Pancreas (tissue), 10 donors: ENCODE measurements at regions not wholly inside any gene's neighbourhood (a gene's known extent, or its start where the extent isn't known, plus 50 kb on each side); places are given as distances from the start of the nearest gene placed in this dataset.

Source experiments
- ATAC-seq, 4 donors: fragments of 200-7000 bp; cut with Tn5 transposase; one replicate each; pipeline versions ENCODE4 v1.8.0 to v1.9.1; 2020; ENCODE audit warnings: mild to moderate bottlenecking in 4 of 4, moderate library complexity in 4 of 4
- DNase-seq, 6 donors: peaks; one replicate each; pipeline ENCODE4 v3.0.0-alpha.2; 2020
- FAIRE-seq: peaks from 2 replicates; lab custom pipeline; 2012; peaks lifted over from hg19 to GRCh38; lab: Jason Lieb, UNC
- H3K27ac ChIP-seq, 4 donors: fragments of 200-600 bp; sonication (generic); 1 replicate in 3 of 4; 2 replicates in 1 of 4; pipeline versions ENCODE4 v1.5.0 to v1.8.0; 2020
- H3K27me3 ChIP-seq, 4 donors: fragments of 200-600 bp; one replicate each; pipeline ENCODE4 v1.8.0; 2021
- H3K36me3 ChIP-seq, 3 donors: fragments of 200-600 bp; sonication (generic) in 1 of 3; one replicate each; pipeline versions ENCODE4 v1.5.0 to v1.8.0; 2020 to 2021
- H3K4me1 ChIP-seq, 3 donors: fragments of 200-600 bp; one replicate each; pipeline ENCODE4 v1.8.0; 2021
- H3K4me3 ChIP-seq, 4 donors: fragments of 200-600 bp; sonication (generic) in 2 of 4; one replicate each; pipeline versions ENCODE4 v1.5.0 to v1.8.0; 2020 to 2021
- H3K9me3 ChIP-seq, 4 donors: fragments of 200-600 bp; one replicate each; pipeline ENCODE4 v1.8.0; 2021
- WGBS, 2 donors: extraction: QIAGEN DNeasy Blood & Tissue Kit; methylation state at CpG; one replicate each; pipeline ENCODE4 v1.1.7; 2013; 5-methylcytosine and 5-hydroxymethylcytosine counted together
- intact Hi-C, 3 donors: fragments of 100-400 bp; cut with DNase I; formaldehyde crosslinking; loops; one replicate each; pipeline versions ENCODE4 v1.11.1 to v1.14.2; 2022
- TF ChIP-seq, protein P1 (sequence below), 4 donors: fragments of 200-600 bp; sonication (generic) in 3 of 4; IDR thresholded peaks; one replicate each; pipeline versions ENCODE4 v1.5.0 to v1.8.0; 2021; ENCODE audit warnings: antibody characterized with exemption in 4 of 4
- donor health status: healthy with polysubstance abuse.
- donor health status: DM: no; HTN: no; CAD: no; lungs with moderate emphysema.
- donor health status: DM: no; HTN: no; CAD: no.
- donor health status: control.
- donor health status: control.
- donor health status: Bipolar disorder and iron deficiency.
- donor health status: DM: yes; HTN: yes; CAD: no.
- donor health status: DM: no; HTN: no; CAD: no.
- donor health status: DM: no; HTN: no; CAD: no.
- donor health status: DM: yes; HTN: yes; CAD: no.

DNA sequence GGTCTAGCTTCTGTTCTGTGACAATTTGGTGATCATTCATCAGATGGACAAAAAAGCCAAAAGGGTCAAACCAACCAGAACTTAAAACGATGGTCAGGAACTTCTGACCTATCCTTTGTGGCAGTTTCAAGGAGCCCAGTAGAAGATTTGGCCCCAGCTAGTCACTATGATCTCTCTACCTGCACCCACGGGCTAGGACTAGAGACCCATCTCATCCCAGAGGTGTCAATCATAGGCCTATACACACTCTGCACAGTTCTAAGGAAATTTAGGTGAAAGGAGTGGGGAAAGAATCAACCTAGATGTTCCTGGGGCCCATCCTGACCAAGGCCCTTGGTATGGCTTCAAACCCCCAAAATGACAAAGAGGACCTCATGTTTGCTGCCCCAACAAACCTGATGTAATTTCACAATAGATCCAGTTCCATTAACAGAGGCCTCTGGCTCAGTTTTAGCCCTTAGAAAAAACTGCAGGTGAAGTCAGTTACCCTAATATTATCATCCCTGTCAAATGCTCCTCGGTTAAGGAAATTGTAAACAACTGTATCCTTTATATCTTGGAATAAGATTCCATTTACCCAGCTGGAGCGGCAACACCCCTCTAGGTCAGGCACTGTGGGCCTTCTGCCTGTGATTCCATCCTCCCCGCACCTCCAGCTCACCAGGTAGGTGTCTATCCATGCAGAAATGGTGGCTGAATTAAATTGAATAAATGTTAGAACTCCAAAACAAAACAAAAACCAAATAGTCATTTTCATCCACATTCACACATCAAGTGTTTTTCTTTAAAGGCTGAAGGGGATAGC lies 138.7 kb downstream of the ENC1 start:
- intact Hi-C loops = no loop called here
- TF ChIP-seq, protein P1, sequence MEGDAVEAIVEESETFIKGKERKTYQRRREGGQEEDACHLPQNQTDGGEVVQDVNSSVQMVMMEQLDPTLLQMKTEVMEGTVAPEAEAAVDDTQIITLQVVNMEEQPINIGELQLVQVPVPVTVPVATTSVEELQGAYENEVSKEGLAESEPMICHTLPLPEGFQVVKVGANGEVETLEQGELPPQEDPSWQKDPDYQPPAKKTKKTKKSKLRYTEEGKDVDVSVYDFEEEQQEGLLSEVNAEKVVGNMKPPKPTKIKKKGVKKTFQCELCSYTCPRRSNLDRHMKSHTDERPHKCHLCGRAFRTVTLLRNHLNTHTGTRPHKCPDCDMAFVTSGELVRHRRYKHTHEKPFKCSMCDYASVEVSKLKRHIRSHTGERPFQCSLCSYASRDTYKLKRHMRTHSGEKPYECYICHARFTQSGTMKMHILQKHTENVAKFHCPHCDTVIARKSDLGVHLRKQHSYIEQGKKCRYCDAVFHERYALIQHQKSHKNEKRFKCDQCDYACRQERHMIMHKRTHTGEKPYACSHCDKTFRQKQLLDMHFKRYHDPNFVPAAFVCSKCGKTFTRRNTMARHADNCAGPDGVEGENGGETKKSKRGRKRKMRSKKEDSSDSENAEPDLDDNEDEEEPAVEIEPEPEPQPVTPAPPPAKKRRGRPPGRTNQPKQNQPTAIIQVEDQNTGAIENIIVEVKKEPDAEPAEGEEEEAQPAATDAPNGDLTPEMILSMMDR (IDR thresholded peaks at IDR 0.05) = no peak
- ATAC-seq (peak in 3 of 4 donors; percentile 58 to 80 (median 69)), FAIRE-seq (no peak), DNase-seq (no peak)
- Histone ChIP-seq H3K4me1 (peaks cover 0 to 28% (median 28%) of the 10 kb centered on the region in 3 donors), H3K27me3 (no peaks in the 10 kb centered on the region), H3K36me3 (no peaks in the 10 kb centered on the region), H3K27ac (peak overlapping the region in 2 of 4 donors; percentile 12 to 42), H3K4me3 (no peak overlapping the region), H3K9me3 (no peaks in the 10 kb centered on the region)
- 33 to 44% methylated on average over 5 of the region's 5 CpGs for WGBS, 2 donors

GRCh38 chr5:74500110-74500917 lies 140.2 kb downstream of the ENC1 start:
- Histone ChIP-seq H3K27ac (no peak overlapping the region), H3K4me1 (peaks cover 0 to 28% (median 28%) of the 10 kb centered on the region in 3 donors), H3K27me3 (no peaks in the 10 kb centered on the region), H3K4me3 (no peak overlapping the region), H3K9me3 (no peaks in the 10 kb centered on the region), H3K36me3 (no peaks in the 10 kb centered on the region)
- TF ChIP-seq, protein P1 (IDR thresholded peaks at IDR 0.05) = no peak
- no peak for FAIRE-seq
- ATAC-seq = no peak
- DNase-seq = no peak
- 29 to 33% methylated on average over 9 of the region's 9 CpGs for WGBS, 2 donors
- intact Hi-C loops = no loop called here

- DNase-seq (no peak), ATAC-seq (peak in 1 of 4 donors; percentile 9), FAIRE-seq (no peak)
- no peaks in the 10 kb centered on the region for H3K9me3 ChIP-seq
- H3K27me3 ChIP-seq = no peaks in the 10 kb centered on the region
- intact Hi-C loops = no loop called here
- H3K4me3 ChIP-seq = no peak overlapping the region
- TF ChIP-seq, protein P1 (IDR thresholded peaks at IDR 0.05) = no peak
- peaks cover 0 to 28% (median 28%) of the 10 kb centered on the region in 3 donors for H3K4me1 ChIP-seq
- no peak overlapping the region for H3K27ac ChIP-seq
- 52 to 54% methylated on average over 4 of the region's 4 CpGs for WGBS, 2 donors
- no peaks in the 10 kb centered on the region for H3K36me3 ChIP-seq
Measured at GRCh38 chr5:74499256-74500050, 141.1 kb downstream of the ENC1 start.

- DNase-seq (no peak), ATAC-seq (no peak), FAIRE-seq (no peak)
- no peaks in the 10 kb centered on the region for H3K9me3 ChIP-seq
- H3K4me1 ChIP-seq = peaks cover 0 to 22% (median 22%) of the 10 kb centered on the region in 3 donors
- H3K4me3 ChIP-seq = no peak overlapping the region
- intact Hi-C loops = no loop called here
- no peak overlapping the region for H3K27ac ChIP-seq
- no peaks in the 10 kb centered on the region for H3K36me3 ChIP-seq
- no peaks in the 10 kb centered on the region for H3K27me3 ChIP-seq
- 94% methylated on average over 4 of the region's 4 CpGs for WGBS, 2 donors
- TF ChIP-seq, protein P1 (IDR thresholded peaks at IDR 0.05) = no peak
Measured at GRCh38 chr5:74497706-74498105, 142.8 kb downstream of the ENC1 start.
